GM12864 (cell line): ENCODE measurements at regions not wholly inside any gene's neighbourhood (a gene's known extent, or its start where the extent isn't known, plus 50 kb on each side); places are given as distances from the start of the nearest gene placed in this dataset.

Experiments used
- DNase-seq: peaks from one replicate; pipeline ENCODE4 v3.0.0-alpha.2; 2011; ENCODE audit warnings: low read depth
- H3K4me3 ChIP-seq: 2 replicates; pipeline ENCODE4 v1.5.1; 2011; ENCODE audit warnings: mild to moderate bottlenecking, low read depth, low read length, control low read depth
- TF ChIP-seq, protein P1 (sequence below): IDR thresholded peaks from 2 replicates; pipeline ENCODE4 v1.5.1; 2011; ENCODE audit warnings: low read depth, mild to moderate bottlenecking, moderate library complexity, low read length, control low read depth, inconsistent platforms; ENCODE audit errors: missing control alignments

GRCh38 chr6:6420107-6420506 is 99.6 kb upstream of the F13A1 start:
- no peak for DNase-seq
- TF ChIP-seq, protein P1, sequence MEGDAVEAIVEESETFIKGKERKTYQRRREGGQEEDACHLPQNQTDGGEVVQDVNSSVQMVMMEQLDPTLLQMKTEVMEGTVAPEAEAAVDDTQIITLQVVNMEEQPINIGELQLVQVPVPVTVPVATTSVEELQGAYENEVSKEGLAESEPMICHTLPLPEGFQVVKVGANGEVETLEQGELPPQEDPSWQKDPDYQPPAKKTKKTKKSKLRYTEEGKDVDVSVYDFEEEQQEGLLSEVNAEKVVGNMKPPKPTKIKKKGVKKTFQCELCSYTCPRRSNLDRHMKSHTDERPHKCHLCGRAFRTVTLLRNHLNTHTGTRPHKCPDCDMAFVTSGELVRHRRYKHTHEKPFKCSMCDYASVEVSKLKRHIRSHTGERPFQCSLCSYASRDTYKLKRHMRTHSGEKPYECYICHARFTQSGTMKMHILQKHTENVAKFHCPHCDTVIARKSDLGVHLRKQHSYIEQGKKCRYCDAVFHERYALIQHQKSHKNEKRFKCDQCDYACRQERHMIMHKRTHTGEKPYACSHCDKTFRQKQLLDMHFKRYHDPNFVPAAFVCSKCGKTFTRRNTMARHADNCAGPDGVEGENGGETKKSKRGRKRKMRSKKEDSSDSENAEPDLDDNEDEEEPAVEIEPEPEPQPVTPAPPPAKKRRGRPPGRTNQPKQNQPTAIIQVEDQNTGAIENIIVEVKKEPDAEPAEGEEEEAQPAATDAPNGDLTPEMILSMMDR, result no peak
- no peak overlapping the region for H3K4me3 ChIP-seq

- no peak for DNase-seq
- H3K4me3 ChIP-seq, result no peak overlapping the region
- TF ChIP-seq, protein P1, result no peak
These were observed 113.7 kb upstream of the F13A1 start for GRCh38 chr6:6434151-6434550.

- TF ChIP-seq, protein P1, result no peak
- DNase-seq, result no peak
- H3K4me3 ChIP-seq, result no peak overlapping the region
These were observed 114.3 kb upstream of the F13A1 start for GRCh38 chr6:6434723-6435122.

- TF ChIP-seq, protein P1, result no peak
- DNase-seq, result no peak
- H3K4me3 ChIP-seq, result no peak overlapping the region
These were observed 115.9 kb upstream of the F13A1 start for GRCh38 chr6:6436366-6436765.

DNA sequence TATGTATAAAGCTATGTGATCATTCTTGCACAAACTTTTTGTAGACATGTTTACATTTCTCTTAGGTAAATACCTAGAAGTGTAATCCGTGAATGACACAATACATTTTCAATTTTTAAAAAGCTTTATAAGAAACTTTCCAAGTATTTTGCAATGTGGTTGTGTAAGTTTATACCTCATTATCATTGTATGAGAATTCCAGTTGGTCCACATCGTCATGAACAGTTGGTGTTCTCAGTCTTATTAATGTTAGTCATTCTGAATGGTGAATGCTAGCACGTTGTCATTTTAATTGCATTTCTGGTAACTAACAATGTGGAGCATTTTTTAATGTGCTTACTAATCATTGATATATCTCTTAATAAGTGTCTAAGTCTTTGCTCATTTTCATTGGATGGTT is 116.5 kb upstream of the F13A1 start:
- TF ChIP-seq, protein P1, result no peak
- H3K4me3 ChIP-seq, result no peak overlapping the region
- DNase-seq, result no peak

- no peak for DNase-seq
- TF ChIP-seq, protein P1, result no peak
These were observed 117.8 kb upstream of the F13A1 start for GRCh38 chr6:6438286-6438685.

GRCh38 chr6:6439778-6440177 is 119.3 kb upstream of the F13A1 start:
- no peak overlapping the region for H3K4me3 ChIP-seq
- no peak for DNase-seq
- TF ChIP-seq, protein P1, result no peak

More at GRCh38 chr6:6438286-6438685, 117.8 kb upstream of the F13A1 start:
- no peak overlapping the region for H3K4me3 ChIP-seq
